Limb (tissue), 2 donors: ENCODE measurements at regions not wholly inside any gene's neighbourhood (a gene's known extent, or its start where the extent isn't known, plus 50 kb on each side); places are given as distances from the start of the nearest gene placed in this dataset.
A peak's percentile ranks its signal among the peaks of the same experiment; 100 is the strongest.
"Not testable (repeated sequence)": the region's sequence is repeated elsewhere in the genome, so short reads cannot be mapped to it uniquely, and the experiment has no call there.

Experiments used
- DNase-seq, 2 donors: peaks; one replicate each; pipeline ENCODE4 v3.0.0-alpha.2; 2016; ENCODE audit errors: extremely low spot score in 2 of 2

DNA sequence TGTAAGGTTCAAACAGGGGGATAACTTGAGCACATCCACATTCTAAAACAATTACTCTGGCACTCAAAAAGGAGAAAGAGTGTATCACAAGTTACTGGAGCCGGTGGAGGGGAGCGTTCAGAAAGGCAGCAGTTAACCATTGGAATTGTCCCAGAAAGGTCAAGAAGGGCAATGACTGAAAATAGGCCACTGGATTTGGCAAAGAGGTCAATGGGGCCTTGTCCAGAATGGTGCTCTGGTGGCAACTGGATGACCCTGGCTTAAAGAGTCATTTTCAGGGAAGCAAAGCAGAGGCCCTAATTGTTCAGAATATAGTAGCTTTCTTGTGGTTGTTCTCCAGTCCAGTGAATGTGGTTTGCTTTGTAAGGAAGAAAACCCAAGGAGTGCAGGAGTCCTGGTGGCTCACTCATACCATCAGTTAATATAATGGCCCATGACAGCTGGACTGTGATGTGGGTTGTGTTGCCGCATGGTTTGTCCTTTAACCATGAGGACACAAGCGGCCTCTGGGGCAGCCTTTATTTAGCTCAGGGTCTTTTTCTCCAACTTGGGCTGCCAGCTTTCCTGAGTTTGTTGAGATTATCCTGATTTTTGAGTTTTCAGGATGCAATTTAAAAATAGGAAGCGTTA lies 142.8 kb upstream of the PELI2 start:
- DNase-seq, result no peak

DNA sequence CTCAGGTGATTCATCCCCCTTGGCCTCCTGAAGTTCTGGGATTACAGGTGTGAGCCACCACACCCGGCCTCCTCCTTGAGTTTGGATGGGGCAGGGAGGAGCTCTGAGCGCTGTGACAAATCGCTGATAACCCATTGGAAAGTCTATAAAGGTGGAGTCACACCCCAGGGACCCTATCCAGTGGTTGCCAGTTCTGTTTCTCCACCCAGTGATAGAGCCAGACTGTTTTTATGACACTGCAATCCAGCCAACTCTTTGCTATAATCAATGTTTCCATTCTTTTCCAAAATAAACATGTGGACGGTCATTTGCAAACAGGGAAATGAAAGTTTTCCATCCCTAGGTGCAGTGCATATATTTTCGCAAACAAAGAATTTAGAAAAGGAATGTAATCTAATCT lies 142.0 kb upstream of the PELI2 start:
- DNase-seq, result peak in 1 of 2 donors; percentile 32

DNA sequence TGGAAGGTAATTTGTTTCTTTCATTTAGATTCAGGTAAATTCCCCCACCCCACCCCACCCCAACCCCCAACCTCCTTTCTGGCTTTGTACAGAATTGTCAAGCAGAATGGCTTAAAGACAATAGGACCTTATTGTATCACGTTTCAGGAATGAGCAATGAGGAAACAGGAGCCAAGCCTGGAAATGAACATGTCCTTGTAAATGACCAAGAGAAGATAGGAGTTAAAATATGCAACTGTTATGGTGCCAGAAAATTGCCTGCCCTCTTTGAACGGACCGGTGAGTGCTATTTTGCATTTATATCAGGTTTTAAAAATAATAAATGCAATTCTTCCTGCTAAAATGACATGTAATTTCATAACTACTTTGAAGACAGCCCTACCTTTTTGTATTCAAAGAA lies 141.6 kb upstream of the PELI2 start:
- DNase-seq, result no peak

DNA sequence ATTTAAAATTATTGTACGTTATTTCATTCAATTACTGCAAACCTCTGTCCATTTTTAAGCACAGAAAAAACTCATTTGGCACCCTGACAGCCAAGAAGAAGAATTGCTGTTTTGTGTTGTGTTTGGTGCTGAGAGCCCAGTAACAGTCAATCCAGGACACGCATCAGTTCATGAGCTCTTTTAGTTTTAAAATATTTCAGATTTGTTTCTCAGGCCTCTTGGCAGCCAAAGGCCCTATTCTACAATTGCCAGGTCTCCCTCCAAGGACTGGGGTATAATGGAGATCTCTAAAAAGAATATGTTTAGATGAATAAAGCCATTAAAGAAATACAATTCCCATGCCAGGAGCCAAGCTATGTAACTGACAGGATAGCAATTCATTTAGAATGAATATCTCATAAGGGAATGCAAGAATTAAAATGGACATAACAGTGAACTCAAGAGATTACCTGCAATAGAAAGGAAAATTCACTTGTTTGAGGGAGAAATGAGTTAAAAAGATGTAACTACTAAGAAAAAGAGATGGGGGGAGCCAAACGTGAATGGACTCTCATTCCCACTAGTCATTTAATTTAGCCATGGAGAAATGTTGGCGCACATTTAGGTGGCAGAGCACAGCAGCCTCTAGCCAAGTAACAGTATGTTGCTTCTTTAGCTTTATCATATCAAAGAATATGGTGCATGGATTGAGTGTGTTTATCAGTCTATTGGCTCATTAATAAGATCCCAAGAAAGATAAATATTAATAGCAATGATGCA lies 140.6 kb upstream of the PELI2 start:
- DNase-seq, result peak in 1 of 2 donors; percentile 59

DNA sequence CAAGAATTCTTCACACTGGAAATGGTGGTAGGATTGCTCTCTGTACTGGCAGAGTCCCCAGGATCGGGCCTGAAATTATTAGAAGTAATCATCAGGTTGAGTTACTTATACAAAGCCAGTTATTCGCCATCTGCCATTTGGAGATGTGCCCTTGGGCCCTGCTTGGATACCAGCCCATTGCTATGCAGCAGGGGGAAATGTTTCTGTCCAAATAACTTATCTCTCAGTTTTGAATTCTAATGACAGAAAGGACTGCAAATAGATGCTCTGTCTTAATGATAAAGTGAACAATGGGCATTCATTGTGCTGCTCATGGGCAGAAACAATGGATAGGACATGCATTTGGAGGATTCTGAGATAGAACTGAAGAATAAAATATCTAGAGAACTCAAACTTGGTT lies 139.1 kb upstream of the PELI2 start:
- DNase-seq, result no peak

- no peak for DNase-seq
These were observed 138.4 kb upstream of the PELI2 start for GRCh38 chr14:55979781-55980180.

GRCh38 chr14:55980970-55981369 lies 137.2 kb upstream of the PELI2 start:
- DNase-seq, result no peak

DNA sequence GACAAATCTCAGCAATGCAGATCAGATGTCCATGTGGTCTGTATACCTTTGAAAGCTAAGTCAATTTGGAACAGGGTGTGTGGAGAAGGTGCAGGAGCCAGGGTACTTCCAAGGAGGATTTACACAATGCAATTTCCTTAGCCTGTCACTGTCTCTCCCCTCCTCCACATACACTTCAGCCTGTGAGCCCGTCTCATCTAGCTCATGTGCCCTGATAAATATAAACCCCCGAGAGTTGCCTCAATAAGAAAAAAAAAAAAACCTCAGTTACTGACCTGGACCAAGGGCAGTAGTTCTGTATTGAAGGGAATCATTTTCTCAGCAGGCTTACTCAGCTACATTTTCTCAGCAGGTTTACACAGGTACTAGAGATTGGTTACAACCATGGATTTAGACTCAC lies 132.1 kb upstream of the PELI2 start:
- no peak for DNase-seq

DNA sequence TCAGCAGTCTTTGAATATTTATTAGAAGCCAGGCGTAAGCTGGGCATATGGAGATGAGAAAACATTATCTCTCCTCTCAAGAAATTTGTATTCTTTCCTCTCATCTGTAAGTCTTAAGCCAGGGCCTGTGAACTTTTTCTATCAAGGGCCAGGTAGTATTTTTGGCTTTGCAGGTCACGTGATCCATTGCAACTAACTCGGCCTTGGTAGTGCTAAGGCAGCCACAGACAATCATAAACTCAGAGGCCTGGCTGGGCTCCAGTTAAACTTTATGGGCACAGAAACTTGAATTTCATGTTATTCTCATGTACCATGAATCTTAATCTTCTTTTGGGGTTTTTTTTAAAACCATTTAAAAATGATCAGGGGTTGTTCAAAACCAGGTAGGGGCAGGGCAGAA lies 117.4 kb upstream of the PELI2 start:
- DNase-seq, result no peak

GRCh38 chr14:56002342-56002741 lies 115.9 kb upstream of the PELI2 start:
- no peak for DNase-seq

GRCh38 chr14:56002876-56003625 lies 115.2 kb upstream of the PELI2 start:
- DNase-seq, result no peak

GRCh38 chr14:56004323-56004722 lies 113.9 kb upstream of the PELI2 start:
- no peak for DNase-seq

DNA sequence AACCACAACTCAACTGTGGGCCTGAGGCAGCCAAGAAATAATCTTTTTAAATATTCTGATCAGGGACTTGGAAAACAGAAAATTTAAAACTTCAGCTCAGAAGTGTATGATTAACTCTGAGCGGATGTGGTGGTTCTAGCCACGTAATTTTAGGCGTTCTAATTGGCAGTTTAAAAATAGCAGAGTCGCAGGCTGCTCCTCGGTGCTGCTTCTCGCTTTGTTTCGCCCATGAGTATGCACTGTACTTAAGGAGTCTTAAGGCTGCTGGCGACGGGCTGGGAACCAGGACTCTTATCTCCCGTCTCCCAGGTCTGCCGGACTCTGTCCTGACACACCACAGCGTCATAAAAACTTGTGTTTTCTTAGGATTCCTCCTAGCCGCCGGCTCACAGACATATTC lies 113.4 kb upstream of the PELI2 start:
- DNase-seq, result peak; percentile 49 to 71

DNA sequence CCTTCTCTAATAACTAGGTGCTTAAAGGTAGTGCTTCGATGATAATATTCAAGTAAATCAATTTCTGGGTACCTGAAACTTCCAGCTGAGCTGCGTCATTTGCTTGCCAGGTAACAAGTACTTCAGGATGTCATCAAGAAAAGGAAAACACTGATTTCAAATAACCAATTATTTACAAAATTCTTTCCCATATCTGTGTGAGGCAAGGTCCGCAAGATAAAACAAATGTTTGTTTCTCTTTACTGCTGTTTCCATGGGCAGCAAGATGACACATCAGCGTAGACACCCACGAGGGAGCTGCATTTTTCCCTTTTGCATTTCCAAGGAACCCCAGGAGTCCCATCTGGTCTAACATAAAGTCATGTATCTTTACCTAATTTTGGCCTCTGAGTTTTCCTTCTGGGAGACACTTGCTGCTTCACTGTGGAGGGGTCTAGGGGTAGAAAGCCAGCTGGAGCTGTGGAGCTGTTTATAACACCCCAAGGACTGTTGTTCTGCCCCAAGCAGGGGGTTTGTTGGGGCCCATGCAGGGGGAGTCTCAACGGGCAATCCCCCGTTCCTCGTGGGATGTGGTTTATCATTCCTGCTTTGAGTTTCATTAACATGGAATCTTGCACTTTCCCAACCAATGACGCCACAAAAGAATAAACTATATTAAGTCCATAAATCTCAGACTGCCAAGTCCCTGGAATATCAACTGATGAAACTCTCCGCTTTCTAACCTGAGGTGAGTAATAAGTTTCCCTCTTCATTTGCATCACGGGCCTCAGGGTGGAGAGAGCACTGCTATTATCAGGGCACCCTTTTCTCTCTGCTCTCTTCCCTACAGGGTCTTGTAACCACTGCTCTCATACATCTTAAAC lies 112.8 kb upstream of the PELI2 start:
- DNase-seq, result peak; percentile 56 to 61

- not testable (repeated sequence) for DNase-seq
These were observed 110.7 kb upstream of the PELI2 start for GRCh38 chr14:56007491-56007890.

DNA sequence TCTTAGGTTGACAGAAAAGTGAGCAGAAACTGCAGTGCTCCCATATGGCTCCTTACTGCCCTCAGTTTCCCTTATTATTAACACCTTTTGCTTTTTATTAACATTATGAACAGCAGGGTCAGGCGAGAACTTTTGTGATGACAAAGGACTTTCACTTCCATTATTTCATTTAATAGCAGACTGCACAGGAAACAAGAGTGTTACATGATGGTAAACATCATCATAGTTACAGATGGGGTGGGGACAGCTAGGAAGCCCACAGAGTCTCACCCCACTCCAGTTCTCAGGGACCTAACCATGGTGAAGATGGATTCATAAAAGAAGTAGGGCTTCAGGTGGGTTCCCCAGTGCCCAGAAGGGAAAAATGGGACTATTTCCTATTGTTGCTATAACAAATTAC lies 110.1 kb upstream of the PELI2 start:
- DNase-seq, result no peak

- DNase-seq, result not testable (repeated sequence)
These were observed 109.5 kb upstream of the PELI2 start for GRCh38 chr14:56008661-56009060.

GRCh38 chr14:56023661-56024081 lies 94.5 kb upstream of the PELI2 start:
- no peak for DNase-seq

GRCh38 chr14:56025191-56025590 lies 93.0 kb upstream of the PELI2 start:
- DNase-seq, result no peak

DNA sequence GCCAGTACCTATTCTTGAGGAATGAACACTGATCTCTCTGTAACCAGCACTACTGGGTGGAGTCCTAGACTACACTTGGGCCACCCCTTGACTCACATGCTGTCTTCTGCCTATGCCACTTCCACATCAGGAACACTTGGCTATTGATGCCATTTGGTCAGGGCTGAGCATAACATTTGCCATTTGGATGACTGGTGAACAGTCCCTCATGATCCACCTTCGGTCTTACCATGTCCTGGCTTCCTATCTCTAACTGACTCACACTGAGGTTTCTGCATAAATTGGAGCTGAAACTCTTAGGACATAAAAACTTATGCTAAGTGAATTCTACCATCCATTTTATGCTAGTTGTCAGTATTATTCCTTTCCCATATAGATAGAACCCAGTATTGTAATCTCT lies 91.7 kb upstream of the PELI2 start:
- DNase-seq, result no peak

- DNase-seq, result no peak
These were observed 90.8 kb upstream of the PELI2 start for GRCh38 chr14:56027421-56027820.
